Liver (tissue), 8 donors: ENCODE measurements at regions not wholly inside any gene's neighbourhood (a gene's known extent, or its start where the extent isn't known, plus 50 kb on each side); places are given as distances from the start of the nearest gene placed in this dataset.

Experiments
- DNase-seq: peaks from one replicate; pipeline ENCODE4 v3.0.0-alpha.2; 2017; ENCODE audit warnings: low spot score
- H3K27ac ChIP-seq, 2 donors: one replicate each; pipeline ENCODE4 v1.7.0; 2013; ENCODE audit warnings: inconsistent platforms in 2 of 2, low read length in 2 of 2, control low read depth in 1 of 2, low read depth in 1 of 2, mild to moderate bottlenecking in 1 of 2
- H3K27me3 ChIP-seq, 4 donors: one replicate each; pipeline versions ENCODE4 v1.6.1 to v1.7.0; 2013; ENCODE audit warnings: low read length in 3 of 4, inconsistent platforms in 1 of 4, mild to moderate bottlenecking in 1 of 4, moderate library complexity in 1 of 4; ENCODE audit not compliant: control insufficient read depth in 4 of 4, insufficient read depth in 4 of 4
- H3K36me3 ChIP-seq, 4 donors: one replicate each; pipeline versions ENCODE4 v1.6.1 to v1.7.0; 2013; ENCODE audit warnings: low read length in 3 of 4, mild to moderate bottlenecking in 3 of 4, low read depth in 1 of 4, moderate library complexity in 1 of 4; ENCODE audit not compliant: control insufficient read depth in 4 of 4, insufficient read depth in 3 of 4
- H3K4me1 ChIP-seq, 4 donors: one replicate each; pipeline versions ENCODE4 v1.6.1 to v1.7.0; 2013; ENCODE audit warnings: low read length in 3 of 4, mild to moderate bottlenecking in 3 of 4, moderate library complexity in 1 of 4; ENCODE audit not compliant: control insufficient read depth in 4 of 4, insufficient read depth in 4 of 4
- H3K4me3 ChIP-seq, 3 donors: one replicate each; pipeline versions ENCODE4 v1.6.1 to v1.7.0; 2013; ENCODE audit warnings: low read length in 3 of 3, control low read depth in 1 of 3, low read depth in 1 of 3, mild to moderate bottlenecking in 1 of 3
- H3K9ac ChIP-seq, 2 donors: one replicate each; pipeline ENCODE4 v1.7.0; 2013; ENCODE audit warnings: low read length in 2 of 2, mild to moderate bottlenecking in 2 of 2, moderate library complexity in 2 of 2, control low read depth in 1 of 2, low read depth in 1 of 2
- H3K9me3 ChIP-seq, 4 donors: one replicate each; pipeline versions ENCODE4 v1.6.1 to v1.7.0; 2013; ENCODE audit warnings: low read length in 3 of 4; ENCODE audit not compliant: control insufficient read depth in 4 of 4
- CTCF ChIP-seq: fragments of 150-350 bp; IDR thresholded peaks from 2 replicates; pipeline ENCODE4 v1.5.1; 2017; ENCODE audit warnings: improper control_type of control experiment, low read depth, low read length; ENCODE audit not compliant: missing input control
- EGR1 ChIP-seq, 2 donors: IDR thresholded peaks; 2 replicates each; pipeline ENCODE4 v1.6.1; 2016 to 2018; ENCODE audit warnings: antibody characterized with exemption in 2 of 2, low read depth in 2 of 2
- FOXA1 ChIP-seq: IDR thresholded peaks from 2 replicates; pipeline ENCODE4 v1.6.1; 2016; ENCODE audit warnings: antibody characterized with exemption
- FOXA2 ChIP-seq: IDR thresholded peaks from 2 replicates; pipeline ENCODE4 v1.6.1; 2016; ENCODE audit warnings: antibody characterized with exemption
- GABPA ChIP-seq, 2 donors: IDR thresholded peaks in 1 of 2; conservative IDR thresholded peaks in 1 of 2; 2 replicates each; pipeline ENCODE4 v1.6.1; 2016; ENCODE audit warnings: antibody characterized with exemption in 2 of 2, mild to moderate bottlenecking in 1 of 2, moderate library complexity in 1 of 2
- HNF4G ChIP-seq: IDR thresholded peaks from 2 replicates; pipeline ENCODE4 v1.6.1; 2016; ENCODE audit warnings: antibody characterized with exemption
- JUND ChIP-seq, 2 donors: IDR thresholded peaks; 2 replicates each; pipeline ENCODE4 v1.6.1; 2016; ENCODE audit warnings: antibody characterized with exemption in 2 of 2
- MAX ChIP-seq: IDR thresholded peaks from 2 replicates; pipeline ENCODE4 v1.6.1; 2016; ENCODE audit warnings: antibody characterized with exemption
- NR2F2 ChIP-seq: IDR thresholded peaks from 2 replicates; pipeline ENCODE4 v1.6.1; 2016; ENCODE audit warnings: antibody characterized with exemption
- RAD21 ChIP-seq, 2 donors: IDR thresholded peaks; 2 replicates each; pipeline ENCODE4 v1.6.1; 2016; ENCODE audit warnings: antibody characterized with exemption in 2 of 2, mild to moderate bottlenecking in 2 of 2
- REST ChIP-seq: IDR thresholded peaks from 2 replicates; pipeline ENCODE4 v1.6.1; 2016; ENCODE audit warnings: antibody characterized with exemption, mild to moderate bottlenecking
- RXRA ChIP-seq, 2 donors: IDR thresholded peaks; 2 replicates each; pipeline ENCODE4 v1.6.1; 2017 to 2018; ENCODE audit warnings: antibody characterized with exemption in 2 of 2, mild to moderate bottlenecking in 1 of 2
- SP1 ChIP-seq: IDR thresholded peaks from 2 replicates; pipeline ENCODE4 v1.6.1; 2018; ENCODE audit warnings: antibody characterized with exemption, mild to moderate bottlenecking
- TAF1 ChIP-seq: conservative IDR thresholded peaks from 2 replicates; pipeline ENCODE4 v1.6.1; 2016; ENCODE audit warnings: antibody characterized with exemption, mild to moderate bottlenecking
- YY1 ChIP-seq: IDR thresholded peaks from 2 replicates; pipeline ENCODE4 v1.6.1; 2016; ENCODE audit warnings: antibody characterized with exemption, mild to moderate bottlenecking
- ZBTB33 ChIP-seq: IDR thresholded peaks from 2 replicates; pipeline ENCODE4 v1.6.1; 2016; ENCODE audit warnings: antibody characterized with exemption
- WGBS: extraction: QIAGEN DNeasy Blood & Tissue Kit; methylation state at CpG from one replicate; pipeline ENCODE4 v1.1.7; 2013; 5-methylcytosine and 5-hydroxymethylcytosine counted together
- donor health status: healthy.
- donor health status: healthy.
- donor health status: healthy.
- donor health status: healthy.
- donor health status: healthy.

- Histone ChIP-seq H3K9ac (no peak overlapping the region), H3K27ac (no peak overlapping the region), H3K4me3 (no peak overlapping the region), H3K9me3 (no peaks in the 10 kb centered on the region), H3K4me1 (peaks cover 0 to 25% (median 10%) of the 10 kb centered on the region in 4 donors), H3K27me3 (no peaks in the 10 kb centered on the region), H3K36me3 (no peaks in the 10 kb centered on the region)
- DNase-seq: no peak
- WGBS: 33% methylated on average over 1 of the region's 1 CpG
- TF ChIP-seq NR2F2 (no peak), RAD21 (IDR thresholded peaks at IDR 0.05) (no peak), EGR1 (IDR thresholded peaks at IDR 0.05; ENCODE audit: low read depth in 2 of 2) (no peak), CTCF (no peak), SP1 (no peak), FOXA1 (no peak), MAX (no peak), YY1 (no peak), HNF4G (no peak)
Measured at GRCh38 chr12:82529101-82529500, 157.6 kb upstream of the TMTC2 start.

GRCh38 chr12:82529954-82530353 is 156.8 kb upstream of the TMTC2 start:
- 54% methylated on average over 3 of the region's 3 CpGs for WGBS
- no peak for DNase-seq
- Histone ChIP-seq H3K4me3 (no peak overlapping the region), H3K9me3 (no peaks in the 10 kb centered on the region), H3K9ac (no peak overlapping the region), H3K36me3 (no peaks in the 10 kb centered on the region), H3K4me1 (peaks cover 0 to 18% (median 6%) of the 10 kb centered on the region in 4 donors), H3K27me3 (no peaks in the 10 kb centered on the region), H3K27ac (no peak overlapping the region)
- TF ChIP-seq MAX (no peak), JUND (IDR thresholded peaks at IDR 0.05) (no peak), FOXA2 (no peak), CTCF (no peak), FOXA1 (no peak), ZBTB33 (no peak), YY1 (no peak), RAD21 (IDR thresholded peaks at IDR 0.05) (no peak), GABPA (IDR thresholded peaks at IDR 0.05 in 1 of 2, conservative IDR thresholded peaks at IDR 0.05 in 1 of 2) (no peak), RXRA (IDR thresholded peaks at IDR 0.05) (no peak), TAF1 (no peak), HNF4G (no peak), REST (no peak), SP1 (no peak), NR2F2 (no peak)
